K562 (cell line): ENCODE measurements at regions not wholly inside any gene's neighbourhood (a gene's known extent, or its start where the extent isn't known, plus 50 kb on each side); places are given as distances from the start of the nearest gene placed in this dataset.

Source experiments
- ATAC-seq: fragments of 200-7000 bp; cut with Tn5 transposase; 3 replicates; pipeline ENCODE4 v1.9.1; 2020; ENCODE audit warnings: moderate library complexity
- BruUV-seq: library from RNA; stranded (reverse); fragments of 400-500 nt; replicated peaks from 2 replicates; lab custom pipeline; 2021; lab: Mats Ljungman, UMichigan
- CTCF ChIA-PET: fragments of 300-600 bp; formaldehyde crosslinking; extraction: SDS; loops from one replicate; lab custom pipeline; 2021; ENCODE audit warnings: low intra/inter-chr PET ratio; lab: Yijun Ruan, JAX
- POLR2A ChIA-PET: fragments of 300-600, 350-650 bp; sonication (Branson Sonifier 250); formaldehyde crosslinking; extraction: SDS; loops from one replicate; lab custom pipeline; 2021; ENCODE audit warnings: antibody characterized with exemption, inconsistent platforms; lab: Yijun Ruan, JAX
- DNase-seq, 4 experiments: peaks; one replicate each; pipeline versions ENCODE4 v3.0.0 to v3.0.0-alpha.2; 2011 to 2018; ENCODE audit warnings: low spot score in 3 of 4, mixed read lengths in 3 of 4; ENCODE audit errors: extremely low read depth in 1 of 4
- FAIRE-seq: peaks from 2 replicates; lab custom pipeline; 2011; peaks lifted over from hg19 to GRCh38; lab: Jason Lieb, UNC
- H2AFZ ChIP-seq: 2 replicates; pipeline ENCODE4 v1.6.0; 2011; ENCODE audit warnings: low read depth, low read length, control low read depth, inconsistent platforms
- H3K27ac ChIP-seq: fragments of 200-600 bp; 3 replicates; pipeline ENCODE4 v1.8.0; 2011; ENCODE audit warnings: low read depth, mild to moderate bottlenecking, control low read depth, inconsistent platforms, low read length, moderate library complexity, mixed read lengths; ENCODE audit errors: extremely low read depth
- H3K27me3 ChIP-seq, 2 experiments: fragments of 300-600 bp in 1 of 2; 2 replicates in 1 of 2; 3 replicates in 1 of 2; pipeline versions ENCODE4 v1.6.0 to v1.8.0; 2011; ENCODE audit warnings: inconsistent platforms in 2 of 2, low read length in 2 of 2, mild to moderate bottlenecking in 1 of 2, mixed read lengths in 1 of 2, moderate library complexity in 1 of 2; ENCODE audit not compliant: control insufficient read depth in 2 of 2, insufficient read depth in 2 of 2
- H3K36me3 ChIP-seq: fragments of 300-600 bp; 3 replicates; pipeline ENCODE4 v1.8.0; 2011; ENCODE audit warnings: mild to moderate bottlenecking, low read length, inconsistent platforms; ENCODE audit not compliant: control insufficient read depth, insufficient read depth
- H3K4me1 ChIP-seq, 2 experiments: fragments of 200-600 bp in 1 of 2; replicated peaks in 1 of 2; 2 replicates in 1 of 2; 3 replicates in 1 of 2; pipeline versions ENCODE4 v1.5.1 to v1.8.0; 2011; ENCODE audit warnings: inconsistent platforms in 2 of 2, low read length in 2 of 2, mild to moderate bottlenecking in 1 of 2, mixed read lengths in 1 of 2, moderate library complexity in 1 of 2; ENCODE audit not compliant: control insufficient read depth in 2 of 2, insufficient read depth in 2 of 2
- H3K4me2 ChIP-seq: 2 replicates; pipeline ENCODE4 v1.6.1; 2011; ENCODE audit warnings: low read length, control low read depth, inconsistent platforms, mixed read lengths; ENCODE audit not compliant: insufficient read depth
- H3K4me3 ChIP-seq: fragments of 200-600 bp; sonication (generic), shearing (Covaris generic); 2 replicates; pipeline ENCODE4 v1.5.1; 2016; ENCODE audit warnings: control low read depth, inconsistent platforms
- H3K79me2 ChIP-seq: fragments of 200-600 bp; 3 replicates; pipeline ENCODE4 v1.8.0; 2011; ENCODE audit warnings: low read length, inconsistent platforms; ENCODE audit not compliant: control insufficient read depth, insufficient read depth
- H3K9ac ChIP-seq, 2 experiments: 2 replicates each; pipeline versions ENCODE4 v1.6.0 to v1.6.1; 2011; ENCODE audit warnings: low read depth in 2 of 2, low read length in 2 of 2, control low read depth in 1 of 2, inconsistent platforms in 1 of 2, mild to moderate bottlenecking in 1 of 2, mixed read lengths in 1 of 2; ENCODE audit not compliant: insufficient read depth in 1 of 2
- H3K9me1 ChIP-seq: one replicate; pipeline ENCODE4 v1.6.0; 2011; ENCODE audit warnings: inconsistent platforms, mild to moderate bottlenecking, low read length, moderate library complexity; ENCODE audit not compliant: control insufficient read depth, insufficient read depth
- H3K9me3 ChIP-seq: replicated peaks from 2 replicates; pipeline ENCODE4 v1.5.1; 2011; ENCODE audit warnings: low read depth, low read length, inconsistent platforms; ENCODE audit not compliant: control insufficient read depth, insufficient read depth
- H4K20me1 ChIP-seq: replicated peaks from 2 replicates; pipeline ENCODE4 v1.6.1; 2011; ENCODE audit warnings: low read length, inconsistent platforms, mixed read lengths; ENCODE audit not compliant: control insufficient read depth, insufficient read depth
- BDP1 ChIP-seq: IDR thresholded peaks from 3 replicates; pipeline ENCODE4 v1.6.1; 2011; ENCODE audit not compliant: insufficient read length, insufficient read depth
- CAMTA2 ChIP-seq: fragments of 250-450 bp; sonication (Bioruptor Pico); conservative IDR thresholded peaks from 2 replicates; pipeline ENCODE4 v1.5.1; 2022
- CREB3 ChIP-seq: fragments of 450-650 bp; conservative IDR thresholded peaks from 2 replicates; pipeline ENCODE4 v1.6.1; 2016; ENCODE audit warnings: missing genetic modification characterization, low read depth, mild to moderate bottlenecking, missing compliant biosample characterization, moderate library complexity
- HNRNPLL ChIP-seq: fragments of 200-400 bp; formaldehyde crosslinking; IDR thresholded peaks from 2 replicates; pipeline ENCODE4 v1.6.1; 2017; ENCODE audit warnings: low read length, low read depth, mild to moderate bottlenecking; ENCODE audit not compliant: poor library complexity, severe bottlenecking
- ILK ChIP-seq: fragments of 450-650 bp; IDR thresholded peaks from 2 replicates; pipeline ENCODE4 v1.6.1; 2016; ENCODE audit warnings: missing genetic modification characterization, low read depth, mild to moderate bottlenecking, missing compliant biosample characterization, moderate library complexity, borderline replicate concordance
- JUNB ChIP-seq: fragments of 450-650 bp; formaldehyde crosslinking; conservative IDR thresholded peaks from 2 replicates; pipeline ENCODE4 v1.4.0; 2020; ENCODE audit warnings: mild to moderate bottlenecking
- KLF6 ChIP-seq: fragments of 250-450 bp; sonication (Bioruptor Pico); IDR thresholded peaks from 2 replicates; pipeline ENCODE4 v1.4.0; 2020; ENCODE audit warnings: mild to moderate bottlenecking, moderate library complexity, borderline replicate concordance
- PHTF2 ChIP-seq: fragments of 250-450 bp; sonication (Bioruptor Pico); IDR thresholded peaks from 2 replicates; pipeline ENCODE4 v1.5.0; 2021; ENCODE audit warnings: mild to moderate bottlenecking
- PRMT5 ChIP-seq: sonication (generic); formaldehyde crosslinking; IDR thresholded peaks from 2 replicates; pipeline ENCODE4 v1.5.0; 2020; ENCODE audit warnings: missing genetic modification reagents
- SMARCA4 ChIP-seq: fragments of 450-650 bp; IDR thresholded peaks from 2 replicates; pipeline ENCODE4 v1.6.1; 2016
- USF1 ChIP-seq: sonication (generic); formaldehyde crosslinking; IDR thresholded peaks from 2 replicates; pipeline ENCODE4 v1.9.0; 2022; ENCODE audit warnings: mild to moderate bottlenecking, missing genetic modification reagents
- ZFX ChIP-seq: sonication (generic); formaldehyde crosslinking; IDR thresholded peaks from 2 replicates; pipeline ENCODE4 v1.8.0; 2022; ENCODE audit warnings: mild to moderate bottlenecking, missing genetic modification reagents, moderate library complexity
- ZNF212 ChIP-seq: fragments of 450-650 bp; formaldehyde crosslinking; IDR thresholded peaks from 2 replicates; pipeline ENCODE4 v1.4.0; 2020; ENCODE audit warnings: mild to moderate bottlenecking
- WGBS: fragments of 100-300 bp; shearing (Covaris generic); methylation state at CpG from one replicate; pipeline ENCODE4 v1.1.6; 2016; ENCODE audit warnings: low coverage, mixed read lengths; ENCODE audit not compliant: insufficient coverage; ENCODE audit errors: missing lambda C conversion rate; 5-methylcytosine and 5-hydroxymethylcytosine counted together
- in situ Hi-C: fragments of 300-500 bp; cut with MboI; formaldehyde crosslinking; loops from 4 replicates; pipeline ENCODE4 v1.15.0; 2018; ENCODE audit warnings: inconsistent platforms, mixed read lengths
- intact Hi-C: fragments of 100-400 bp; cut with micrococcal nuclease; formaldehyde crosslinking; loops from 2 replicates; pipeline ENCODE4 v1.14.2; 2022

DNA sequence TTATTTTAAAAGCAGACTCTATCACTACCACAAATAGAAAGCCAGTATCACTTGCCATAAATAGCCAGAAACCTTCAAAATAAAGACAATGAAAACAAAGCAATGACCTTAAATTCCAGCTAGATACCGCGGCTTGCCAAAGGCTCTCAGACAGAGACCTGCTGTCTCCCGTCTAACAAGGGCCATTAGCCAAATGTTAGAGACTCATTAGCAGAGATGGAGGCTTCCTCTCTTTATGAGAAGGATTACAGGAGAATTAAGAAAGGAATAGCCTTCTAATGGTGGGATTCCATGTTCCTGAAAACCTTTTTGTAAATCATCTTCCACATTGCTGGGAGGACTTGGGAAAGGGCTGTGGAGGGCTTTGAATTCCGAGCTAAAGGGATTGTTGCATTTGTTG is 206.7 kb downstream of the AACS start:
- H3K4me3 ChIP-seq = no peak overlapping the region
- ChIA-PET POLR2A (interaction anchor here (1.5 kb wide), 1 partner anchor 12 kb away, joined by 5 read pairs; no protein-coding TSS in a partner anchor), CTCF (interaction anchor here (0.7 kb wide), 1 partner anchor 24 kb away, joined by 3 read pairs; no protein-coding TSS in a partner anchor)
- FAIRE-seq (no peak), DNase-seq (no peak), ATAC-seq (no peak)
- H4K20me1 ChIP-seq = no peaks in the 10 kb centered on the region
- H3K9me1 ChIP-seq = no peaks in the 10 kb centered on the region
- intact Hi-C loops (no loop called here), in situ Hi-C loops (no loop called here)
- H3K4me1 ChIP-seq = no peaks in the 10 kb centered on the region
- no peaks in the 10 kb centered on the region for H3K9me3 ChIP-seq
- H3K4me2 ChIP-seq = no peak overlapping the region
- H3K27me3 ChIP-seq = peaks cover 6 to 11% of the 10 kb centered on the region in 2 experiments; a peak in 4 of 5 replicates
- H3K79me2 ChIP-seq = no peaks in the 10 kb centered on the region
- WGBS = 2% methylated on average over 4 of the region's 4 CpGs
- TF ChIP-seq CREB3 (tag) (no peak), HNRNPLL (no peak)
- TF ChIP-seq, all 486 proteins: peak for 0
- Histone ChIP-seq H3K36me3 (no peaks in the 10 kb centered on the region), H3K27ac (no peak overlapping the region), H3K9ac (no peak overlapping the region), H2AFZ (no peak overlapping the region)
- BruUV-seq = no TSS peak

DNA sequence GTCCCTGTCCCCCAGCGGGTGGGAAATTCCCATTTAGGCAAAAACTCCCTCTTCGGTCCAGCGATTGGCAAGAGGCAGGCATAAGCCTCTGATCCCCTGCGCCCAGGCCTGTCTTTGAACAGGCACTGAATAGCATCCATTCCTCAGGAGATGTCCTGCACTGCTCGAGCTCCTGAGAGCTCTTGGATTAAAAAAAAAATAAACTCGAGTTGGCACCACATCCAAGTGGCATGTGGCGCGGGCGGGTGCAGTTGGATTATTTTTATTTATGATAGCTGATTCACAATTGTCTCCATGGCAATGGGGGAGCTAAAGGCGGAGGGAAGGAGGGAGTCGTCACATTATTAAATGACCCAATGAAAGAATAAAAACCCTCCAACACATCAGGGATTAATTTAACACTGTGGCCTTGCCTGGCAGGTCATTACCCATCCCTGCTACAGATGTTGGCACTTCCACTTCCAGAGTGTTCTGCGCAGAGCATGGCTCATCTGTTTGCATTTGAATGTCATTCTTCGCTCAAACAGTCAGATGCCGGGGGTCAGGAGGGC is 207.2 kb downstream of the AACS start:
- intact Hi-C loops = no loop called here
- Histone ChIP-seq H3K27me3 (peaks cover 6 to 14% of the 10 kb centered on the region in 2 experiments; a peak in 4 of 5 replicates), H3K4me3 (no peak overlapping the region), H3K4me1 (no peaks in the 10 kb centered on the region), H4K20me1 (no peaks in the 10 kb centered on the region), H3K9me1 (no peaks in the 10 kb centered on the region), H3K79me2 (no peaks in the 10 kb centered on the region), H3K4me2 (no peak overlapping the region), H2AFZ (no peak overlapping the region), H3K9me3 (no peaks in the 10 kb centered on the region), H3K9ac (no peak overlapping the region), H3K27ac (no peak overlapping the region), H3K36me3 (no peaks in the 10 kb centered on the region)
- in situ Hi-C loops = no loop called here
- BruUV-seq = no TSS peak
- FAIRE-seq (no peak), ATAC-seq (no peak), DNase-seq (no peak)
- CTCF ChIA-PET = interaction anchor here (0.7 kb wide), 1 partner anchor 23 kb away, joined by 3 read pairs; no protein-coding TSS in a partner anchor
- WGBS = 1% methylated on average over 14 of the region's 14 CpGs
- POLR2A ChIA-PET = interaction anchor here (1.5 kb wide), 1 partner anchor 13 kb away, joined by 5 read pairs; no protein-coding TSS in a partner anchor
- no peak for TF ChIP-seq BDP1
- no peak for TF ChIP-seq KLF6 (CRISPR knock-in tag)
- TF ChIP-seq ZFX (CRISPR knock-in tag) = no peak
- no peak for TF ChIP-seq JUNB
- no peak for TF ChIP-seq PHTF2 (CRISPR knock-in tag)
- no peak for TF ChIP-seq ILK
- TF ChIP-seq ZNF212 (CRISPR knock-in tag) = no peak
- no peak for TF ChIP-seq CAMTA2 (CRISPR knock-in tag)
- TF ChIP-seq SMARCA4 = no peak
- TF ChIP-seq PRMT5 (CRISPR knock-in tag) = no peak
- TF ChIP-seq USF1 = no peak
